ENCODE measurements at regions not wholly inside any gene's neighbourhood (a gene's known extent, or its start where the extent isn't known, plus 50 kb on each side); places are given as distances from the start of the nearest gene placed in this dataset.

- Histone ChIP-seq H3K9me1 (ENCODE audit: control insufficient read depth, extremely low read depth, insufficient read depth, low read length) (no peaks in the 10 kb centered on the region), H3K9me3 (ENCODE audit: control insufficient read depth, low read depth, low read length) (no peaks in the 10 kb centered on the region), H3K4me1 (ENCODE audit: control insufficient read depth, extremely low read depth, insufficient read depth, low read length) (no peaks in the 10 kb centered on the region), H3K4me2 (ENCODE audit: control insufficient read depth, extremely low read depth, insufficient read depth, low read depth, low read length) (no peak overlapping the region), H4K20me1 (ENCODE audit: control insufficient read depth, extremely low read depth, insufficient read depth, low read length) (no peaks in the 10 kb centered on the region), H3K36me3 (ENCODE audit: control insufficient read depth in 2 of 2, extremely low read depth in 1 of 2, insufficient read depth in 2 of 2, low read length in 2 of 2) (no peaks in the 10 kb centered on the region), H3K9ac (ENCODE audit: control insufficient read depth, extremely low read depth, insufficient read depth, low read length) (no peak overlapping the region), H3K27me3 (ENCODE audit: control insufficient read depth, extremely low read depth, insufficient read depth, low read length) (no peaks in the 10 kb centered on the region), H2AFZ (ENCODE audit: control insufficient read depth, low read length) (no peak overlapping the region), H3K79me2 (ENCODE audit: control insufficient read depth, insufficient read depth, low read length) (no peaks in the 10 kb centered on the region), H3K4me3 (ENCODE audit: control insufficient read depth in 2 of 3, extremely low read depth in 1 of 3, insufficient read depth in 2 of 3, low read depth in 1 of 3, low read length in 3 of 3) (no peak overlapping the region), H3K27ac (ENCODE audit: control insufficient read depth, insufficient read depth, low read length) (no peak overlapping the region)
- dilution Hi-C loops (cut with MboI; ENCODE audit: extremely low pct_ligation_motif_present, low sequenced_read_pairs): no loop called here
- no peak for DNase-seq (ENCODE audit: low read depth, low spot score)
- FAIRE-seq: no peak
- TF ChIP-seq CTCF (optimal IDR thresholded peaks at IDR 0.05 in 1 of 3, IDR thresholded peaks at IDR 0.05 in 1 of 3, conservative IDR thresholded peaks at IDR 0.05 in 1 of 3; ENCODE audit: extremely low read depth in 1 of 3, insufficient read depth in 2 of 3, low read length in 3 of 3) (no peak), EZH2 (IDR thresholded peaks at IDR 0.05; ENCODE audit: low read length) (no peak)
Measured at GRCh38 chr5:8550921-8551320, 682.0 kb downstream of the MTRR start.

- no peaks in the 10 kb centered on the region for H3K9me3 ChIP-seq (ENCODE audit: control insufficient read depth, low read depth, low read length)
Measured at GRCh38 chr5:8553364-8553763, 684.4 kb downstream of the MTRR start.

More at GRCh38 chr5:8553364-8553763, 684.4 kb downstream of the MTRR start:
- Histone ChIP-seq H3K9me1 (ENCODE audit: control insufficient read depth, extremely low read depth, insufficient read depth, low read length) (no peaks in the 10 kb centered on the region), H3K9ac (ENCODE audit: control insufficient read depth, extremely low read depth, insufficient read depth, low read length) (no peak overlapping the region), H3K27ac (ENCODE audit: control insufficient read depth, insufficient read depth, low read length) (no peak overlapping the region), H3K4me3 (ENCODE audit: control insufficient read depth in 2 of 3, extremely low read depth in 1 of 3, insufficient read depth in 2 of 3, low read depth in 1 of 3, low read length in 3 of 3) (no peak overlapping the region), H3K79me2 (ENCODE audit: control insufficient read depth, insufficient read depth, low read length) (no peaks in the 10 kb centered on the region), H4K20me1 (ENCODE audit: control insufficient read depth, extremely low read depth, insufficient read depth, low read length) (no peaks in the 10 kb centered on the region), H3K4me1 (ENCODE audit: control insufficient read depth, extremely low read depth, insufficient read depth, low read length) (no peaks in the 10 kb centered on the region), H3K4me2 (ENCODE audit: control insufficient read depth, extremely low read depth, insufficient read depth, low read depth, low read length) (no peak overlapping the region), H2AFZ (ENCODE audit: control insufficient read depth, low read length) (no peak overlapping the region), H3K27me3 (ENCODE audit: control insufficient read depth, extremely low read depth, insufficient read depth, low read length) (no peaks in the 10 kb centered on the region), H3K36me3 (ENCODE audit: control insufficient read depth in 2 of 2, extremely low read depth in 1 of 2, insufficient read depth in 2 of 2, low read length in 2 of 2) (no peaks in the 10 kb centered on the region)
- no peak for TF ChIP-seq EZH2 (IDR thresholded peaks at IDR 0.05; ENCODE audit: low read length)
- no peak for TF ChIP-seq CTCF (optimal IDR thresholded peaks at IDR 0.05 in 1 of 3, IDR thresholded peaks at IDR 0.05 in 1 of 3, conservative IDR thresholded peaks at IDR 0.05 in 1 of 3; ENCODE audit: extremely low read depth in 1 of 3, insufficient read depth in 2 of 3, low read length in 3 of 3)
- dilution Hi-C loops (cut with MboI; ENCODE audit: extremely low pct_ligation_motif_present, low sequenced_read_pairs): no loop called here
- no peak for DNase-seq (ENCODE audit: low read depth, low spot score)
- no peak for FAIRE-seq

Data from keratinocyte (primary cell).